COLO668 (cell line): ENCODE measurements at regions not wholly inside any gene's neighbourhood (a gene's known extent, or its start where the extent isn't known, plus 50 kb on each side); places are given as distances from the start of the nearest gene placed in this dataset.

Source experiments
- DNase-seq: peaks from one replicate; lab custom pipeline; 2025; ENCODE audit not compliant: unreplicated experiment; lab: John Stamatoyannopoulos, UW

DNA sequence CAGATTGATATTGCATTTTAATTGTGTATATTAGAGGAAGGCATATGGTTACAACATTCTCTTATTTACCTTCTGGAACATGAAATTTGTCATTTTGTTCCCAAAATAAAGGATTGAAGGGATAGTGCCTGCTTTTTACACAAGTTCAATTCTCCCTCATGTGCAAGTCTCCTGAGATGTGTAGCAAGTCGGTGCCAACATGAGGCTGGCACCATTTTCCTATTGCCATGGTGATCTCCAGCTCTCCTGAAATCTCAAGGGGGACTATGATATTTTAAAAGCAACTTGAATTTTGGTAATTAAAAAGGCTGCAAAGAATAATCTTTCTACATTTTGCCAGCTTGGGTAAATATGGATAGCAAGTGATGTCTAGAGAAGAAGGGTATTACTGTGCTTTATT is 693.3 kb upstream of the WWC1 start:
- no peak for DNase-seq

- DNase-seq = no peak
Measured at GRCh38 chr5:167602067-167602466, 689.4 kb upstream of the WWC1 start.

DNA sequence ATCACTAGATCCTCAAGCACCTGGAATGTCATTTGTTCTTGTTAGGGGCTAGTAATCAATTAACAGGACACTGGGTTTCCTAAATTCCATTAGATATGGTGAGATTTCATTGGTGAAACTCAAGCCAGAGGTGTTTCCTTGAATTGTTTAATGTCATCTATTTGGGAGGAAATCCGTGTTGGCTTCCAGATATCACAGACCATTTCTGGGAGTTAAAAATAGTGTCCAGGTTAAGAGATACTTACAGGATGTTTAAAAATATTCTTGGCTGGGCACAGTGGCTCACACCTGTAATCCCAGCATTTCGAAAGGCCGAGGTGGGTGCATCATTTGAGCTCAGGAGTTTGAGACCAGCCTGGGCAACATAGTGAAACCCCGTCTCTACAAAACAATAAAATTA is 688.3 kb upstream of the WWC1 start:
- DNase-seq = no peak

DNA sequence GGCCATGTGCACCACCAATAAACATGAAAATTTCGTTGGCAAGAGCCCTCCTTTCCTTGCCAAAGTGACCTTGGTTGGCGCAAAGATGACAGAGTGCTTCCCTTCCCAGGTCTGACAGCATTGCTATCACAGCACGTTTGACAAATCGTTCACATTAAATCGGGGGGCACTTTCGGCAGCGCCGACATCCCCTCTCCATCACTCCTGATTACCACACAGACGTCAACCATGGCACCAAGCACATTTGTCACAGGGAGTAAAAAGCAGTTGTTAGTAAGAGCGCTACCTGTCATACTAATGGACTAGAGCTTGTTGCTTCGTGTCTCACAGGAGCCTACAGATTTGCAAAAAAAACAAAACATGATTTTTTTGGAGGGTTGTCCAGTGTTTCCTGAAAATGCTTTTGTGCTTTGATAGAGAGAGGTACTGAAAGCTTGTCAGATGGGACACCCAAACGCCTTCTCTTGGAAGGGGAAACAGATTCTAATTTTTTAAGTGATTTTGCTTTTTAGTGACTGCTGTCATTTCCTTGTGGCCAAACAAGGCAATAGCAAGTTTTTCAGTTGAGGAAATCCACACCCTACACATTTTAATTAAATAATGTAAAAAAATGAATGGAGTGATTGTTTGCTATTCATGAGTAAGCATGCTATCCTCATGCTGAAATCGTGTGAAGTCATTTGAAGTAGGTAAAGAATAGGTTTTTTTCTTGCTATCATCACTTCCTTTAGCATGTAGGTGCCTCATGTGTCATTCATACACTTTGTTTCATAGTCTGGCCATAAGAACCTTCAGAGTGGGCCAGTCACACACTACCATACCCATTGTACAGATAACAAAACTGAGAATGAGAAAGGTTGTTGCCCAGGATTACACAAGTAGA is 682.8 kb upstream of the WWC1 start:
- DNase-seq = no peak

GRCh38 chr5:167614294-167615021 is 677.0 kb upstream of the WWC1 start:
- no peak for DNase-seq

DNA sequence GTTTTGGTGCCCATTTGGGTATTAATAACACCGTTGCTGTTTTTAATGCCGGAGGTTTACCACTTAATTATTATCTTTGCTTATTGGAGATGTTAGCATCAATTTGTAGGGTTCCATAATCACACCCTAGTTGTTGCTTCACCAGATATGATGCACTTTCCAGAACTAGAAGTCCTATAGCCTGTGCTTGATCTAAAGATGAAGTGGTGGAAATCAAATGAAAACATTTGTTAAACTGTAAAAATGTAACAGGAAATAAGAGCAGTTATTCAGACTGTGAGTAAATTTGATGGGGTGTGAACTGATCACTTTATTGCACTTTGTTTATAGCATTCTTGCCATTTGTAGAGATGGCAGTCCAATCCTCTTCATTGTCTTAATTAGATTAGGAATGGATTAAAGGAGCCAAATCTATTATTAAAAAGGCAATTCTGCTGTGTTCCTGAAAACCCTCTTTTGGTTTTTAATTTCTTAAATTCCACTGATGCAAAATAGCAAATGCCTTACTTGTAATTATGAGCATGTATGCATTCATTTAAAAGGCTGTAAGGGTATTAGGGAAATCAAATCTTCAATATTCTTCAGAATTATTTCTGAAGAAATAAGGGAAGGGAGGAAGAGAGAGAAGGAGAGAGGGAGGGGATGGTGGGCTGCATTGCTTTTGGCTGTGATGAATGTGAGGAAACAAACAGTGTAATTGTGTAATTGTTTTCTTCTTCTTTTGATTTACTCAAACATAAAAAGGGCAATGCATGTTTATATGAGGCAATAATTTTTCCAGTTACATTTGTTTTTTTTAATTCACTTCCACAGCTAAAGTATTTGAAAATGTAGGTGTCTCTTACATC is 675.2 kb upstream of the WWC1 start:
- no peak for DNase-seq

DNA sequence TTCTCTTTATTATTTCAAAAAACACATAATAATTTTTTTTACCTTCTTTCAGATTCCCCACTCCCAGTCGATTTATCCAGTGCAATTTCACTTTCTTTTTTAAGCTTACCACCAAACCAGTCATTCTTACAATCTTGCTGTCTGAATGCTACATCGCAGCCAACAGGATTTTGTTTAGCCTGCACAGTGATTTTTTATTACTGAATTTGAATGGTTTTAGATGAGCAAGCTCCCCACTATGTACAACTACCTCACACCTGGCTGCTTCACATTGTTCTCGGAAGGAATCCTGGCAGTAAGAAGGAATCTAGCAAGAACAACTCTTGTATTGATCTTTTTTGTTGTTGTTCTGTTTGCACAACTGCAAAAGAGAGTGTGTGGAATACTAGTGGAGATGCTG is 668.1 kb upstream of the WWC1 start:
- DNase-seq = no peak

DNA sequence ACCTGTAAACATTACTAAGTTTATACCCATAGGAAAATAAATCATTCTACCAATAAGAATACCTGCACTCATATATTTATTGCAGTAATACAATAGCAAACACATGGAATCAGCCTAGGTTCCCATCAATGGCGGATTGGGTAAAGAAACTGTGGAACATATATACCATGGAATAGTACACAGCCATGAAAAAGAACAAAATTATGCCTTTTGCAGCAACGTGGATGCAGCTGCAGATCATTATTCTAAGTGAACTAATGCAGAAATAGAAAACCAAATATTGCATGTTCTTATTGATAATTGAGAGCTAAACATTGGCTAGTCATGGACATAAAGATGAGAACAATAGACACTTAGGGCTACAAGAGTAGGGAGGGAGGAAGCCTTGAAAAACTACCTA is 667.4 kb upstream of the WWC1 start:
- DNase-seq = no peak

GRCh38 chr5:167626341-167627123 is 664.9 kb upstream of the WWC1 start:
- DNase-seq = no peak

GRCh38 chr5:167629634-167630033 is 661.8 kb upstream of the WWC1 start:
- DNase-seq = no peak

DNA sequence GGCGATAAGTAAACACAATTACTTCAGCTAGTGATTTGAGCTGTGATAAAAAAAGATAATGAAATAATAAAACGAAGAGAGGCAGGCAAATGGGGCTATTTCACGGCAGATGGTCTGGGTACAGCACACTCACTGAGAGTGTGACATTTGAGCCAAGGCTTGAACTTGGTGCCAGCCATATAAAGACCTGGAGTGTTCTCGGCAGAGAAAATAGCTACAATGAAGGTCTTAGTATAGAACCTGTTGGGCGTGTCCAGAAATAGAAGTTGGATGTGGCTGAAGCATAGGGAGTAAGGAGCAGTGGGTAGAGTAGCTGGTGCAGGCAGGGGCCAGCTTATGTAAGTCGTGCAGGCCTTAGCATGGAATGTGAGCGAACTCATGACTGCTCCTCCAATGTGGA is 660.3 kb upstream of the WWC1 start:
- no peak for DNase-seq

- no peak for DNase-seq
Measured at GRCh38 chr5:167633114-167633513, 658.3 kb upstream of the WWC1 start.

DNA sequence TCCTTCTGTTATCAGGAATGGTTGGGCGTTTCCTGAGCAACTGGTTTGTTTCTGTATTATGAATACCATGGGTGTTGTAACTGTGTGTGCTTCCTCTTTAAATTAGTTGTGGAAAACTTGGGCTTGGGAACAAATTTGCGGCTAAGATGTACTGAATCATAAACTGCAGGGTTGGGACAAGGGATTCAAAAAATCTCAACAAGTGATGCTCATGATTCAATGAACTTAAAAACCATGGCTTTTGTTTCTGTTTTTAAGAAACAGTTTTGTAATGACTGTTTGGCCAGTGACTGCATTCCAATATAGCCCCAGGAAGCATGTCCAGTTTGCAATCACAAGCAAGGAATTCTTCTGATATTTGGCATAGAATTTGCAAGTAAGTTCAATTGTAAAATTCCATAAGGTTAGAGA is 657.5 kb upstream of the WWC1 start:
- DNase-seq = no peak

GRCh38 chr5:167634432-167634831 is 657.0 kb upstream of the WWC1 start:
- no peak for DNase-seq

DNA sequence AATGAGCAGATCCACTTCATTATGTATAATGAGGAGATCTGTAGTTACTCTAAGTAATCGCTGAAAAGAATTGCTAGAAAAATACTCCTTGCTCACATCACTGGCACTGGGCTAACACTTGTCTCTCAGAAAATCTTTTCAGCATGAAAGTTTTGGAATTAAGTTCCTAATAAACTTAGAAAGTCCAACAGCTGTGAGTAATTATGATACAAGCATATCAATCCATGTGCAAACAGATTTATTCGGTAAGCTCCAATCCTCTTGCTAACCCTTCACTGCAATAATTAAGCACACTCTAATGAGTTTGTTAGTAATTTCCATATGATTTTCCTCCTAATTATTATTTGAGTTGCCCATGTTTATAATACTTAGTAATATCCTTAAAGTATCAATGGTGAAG is 652.6 kb upstream of the WWC1 start:
- DNase-seq = no peak

DNA sequence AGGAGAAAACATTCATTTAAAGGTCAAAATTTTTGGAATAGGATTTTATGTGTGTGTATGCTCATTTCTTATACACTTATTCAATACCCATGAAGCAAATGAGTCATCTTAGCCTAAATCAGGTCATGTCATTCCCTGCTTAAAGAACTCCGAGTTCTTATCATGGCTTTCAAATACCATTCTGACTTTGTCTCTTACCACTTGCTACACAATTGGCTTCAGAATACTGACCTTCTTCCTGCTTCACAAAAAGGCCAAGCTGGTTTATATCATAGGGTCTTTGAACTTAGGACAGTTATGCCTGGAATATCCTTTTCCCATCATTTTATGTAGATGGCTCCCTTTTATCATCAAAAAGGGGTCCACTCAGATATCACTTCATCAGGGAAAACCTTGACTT is 652.2 kb upstream of the WWC1 start:
- no peak for DNase-seq

DNA sequence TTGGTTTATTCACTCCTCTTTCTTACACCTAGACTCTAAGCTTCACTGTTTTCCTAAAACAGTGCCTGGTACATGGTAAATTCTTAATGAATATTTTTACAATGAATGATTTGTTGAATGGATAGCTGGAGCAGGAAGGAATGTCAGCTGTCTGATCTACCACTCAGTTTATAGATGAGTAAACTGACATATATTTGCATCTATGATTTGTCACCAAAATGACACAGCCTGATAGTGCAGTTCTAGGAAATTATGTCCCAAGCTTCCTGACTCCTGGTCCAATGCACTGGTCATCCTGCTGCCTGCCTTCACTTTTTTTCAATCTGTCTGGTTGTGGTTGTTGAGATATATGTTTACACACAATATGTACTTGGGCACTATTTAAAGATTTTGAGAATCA is 651.7 kb upstream of the WWC1 start:
- no peak for DNase-seq

DNA sequence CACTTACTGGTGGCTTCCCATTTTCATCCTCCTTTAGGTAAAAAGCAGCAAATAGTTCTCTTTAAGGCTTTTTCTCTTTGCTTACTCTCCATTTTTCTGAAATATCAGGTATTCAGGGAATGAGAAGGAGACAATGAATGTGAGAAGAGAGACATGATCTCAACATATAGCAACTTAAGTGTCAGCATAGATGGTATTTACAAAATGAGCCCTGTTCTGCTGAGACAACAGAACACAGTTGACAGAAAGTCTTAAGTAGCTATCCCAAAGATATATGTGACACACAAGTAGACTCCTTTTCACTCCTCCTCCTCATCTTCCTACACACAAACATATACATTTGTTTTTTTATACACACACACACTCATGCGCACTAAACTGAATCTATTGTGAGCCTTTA is 649.3 kb upstream of the WWC1 start:
- DNase-seq = no peak

GRCh38 chr5:167642779-167643517 is 648.5 kb upstream of the WWC1 start:
- DNase-seq = no peak

DNA sequence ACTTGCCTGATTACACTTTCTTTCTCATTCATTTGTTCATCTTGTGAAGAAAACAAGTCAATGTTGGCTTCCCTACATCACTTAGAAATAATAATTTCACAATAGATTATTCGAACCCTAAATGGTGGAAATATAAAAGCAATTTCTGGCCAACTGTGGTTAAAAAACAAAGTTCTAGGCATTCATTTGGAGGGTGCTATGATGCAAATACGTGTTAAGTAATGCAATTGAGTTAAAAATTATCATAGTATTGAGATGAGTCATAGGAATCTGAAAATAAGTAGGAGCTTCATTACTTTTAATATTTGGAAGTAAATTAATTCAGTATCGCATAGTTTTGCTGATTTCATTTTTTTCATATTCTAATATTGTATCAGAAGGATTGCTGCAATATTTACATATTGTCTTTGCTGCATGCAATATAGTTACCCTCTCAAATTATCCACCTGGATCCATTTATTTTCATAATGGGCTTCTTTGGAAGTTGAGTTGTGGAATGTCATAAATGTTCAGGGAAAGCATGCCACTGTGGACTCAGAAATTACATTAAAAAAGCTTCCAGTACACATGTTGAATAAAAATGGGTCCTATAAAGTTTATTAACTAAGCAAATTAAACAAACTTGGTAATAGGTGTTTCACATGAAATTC is 647.7 kb upstream of the WWC1 start:
- DNase-seq = no peak
